GM12878 (cell line): ENCODE measurements at regions not wholly inside any gene's neighbourhood (a gene's known extent, or its start where the extent isn't known, plus 50 kb on each side); places are given as distances from the start of the nearest gene placed in this dataset.

Source experiments
- ATAC-seq: fragments of 200-7000 bp; cut with Tn5 transposase; 3 replicates; pipeline ENCODE4 v1.9.1; 2020; ENCODE audit warnings: mild to moderate bottlenecking, moderate library complexity
- BruUV-seq: library from RNA; stranded (reverse); fragments of 400-500 nt; replicated peaks from 2 replicates; lab custom pipeline; 2021; lab: Mats Ljungman, UMichigan
- CTCF ChIA-PET: fragments of 300-600 bp; sonication (Branson Sonifier 250); formaldehyde crosslinking; extraction: SDS; loops from one replicate; lab custom pipeline; 2021; ENCODE audit warnings: inconsistent platforms; lab: Yijun Ruan, JAX
- POLR2A ChIA-PET: fragments of 350-600 bp; formaldehyde crosslinking; extraction: SDS; loops from one replicate; lab custom pipeline; 2021; ENCODE audit warnings: inconsistent platforms; lab: Charles Lee
- RAD21 ChIA-PET: fragments of 300-600 bp; sonication (Branson Sonifier 250); formaldehyde crosslinking; loops from one replicate; lab custom pipeline; 2023; ENCODE audit warnings: antibody characterized with exemption; ENCODE audit not compliant: unreplicated experiment; lab: Charles Lee
- SMC1A ChIA-PET: fragments of 300-600 bp; sonication (Branson Sonifier 250); formaldehyde crosslinking; loops from one replicate; lab custom pipeline; 2023; ENCODE audit not compliant: unreplicated experiment, uncharacterized antibody; lab: Charles Lee
- DNase-seq: peaks from one replicate; pipeline ENCODE4 v3.0.0-alpha.2; 2011; ENCODE audit warnings: low read depth, low spot score
- FAIRE-seq: peaks from 3 replicates; lab custom pipeline; 2011; peaks lifted over from hg19 to GRCh38; lab: Jason Lieb, UNC
- H2AFZ ChIP-seq: 2 replicates; pipeline ENCODE4 v1.6.0; 2011; ENCODE audit warnings: low read depth, low read length, control low read depth; ENCODE audit not compliant: control insufficient read depth
- H3K27ac ChIP-seq: 2 replicates; pipeline ENCODE4 v1.5.1; 2011; ENCODE audit warnings: control low read depth; ENCODE audit not compliant: control insufficient read depth, insufficient read depth
- H3K27me3 ChIP-seq, 2 experiments: replicated peaks in 1 of 2; 2 replicates each; pipeline versions ENCODE4 v1.6.0 to v1.6.1; 2011; ENCODE audit warnings: low read length in 1 of 2; ENCODE audit not compliant: control insufficient read depth in 2 of 2, insufficient read depth in 2 of 2
- H3K36me3 ChIP-seq, 2 experiments: 2 replicates each; pipeline ENCODE4 v1.5.1; 2011; ENCODE audit warnings: low read length in 1 of 2; ENCODE audit not compliant: control insufficient read depth in 2 of 2, insufficient read depth in 2 of 2
- H3K4me1 ChIP-seq: 2 replicates; pipeline ENCODE4 v1.6.1; 2011; ENCODE audit warnings: mild to moderate bottlenecking, low read length, moderate library complexity, mixed read lengths; ENCODE audit not compliant: control insufficient read depth, insufficient read depth
- H3K4me2 ChIP-seq: 2 replicates; pipeline ENCODE4 v1.6.0; 2011; ENCODE audit warnings: control low read depth; ENCODE audit not compliant: control insufficient read depth, insufficient read depth
- H3K4me3 ChIP-seq: fragments of 200-600 bp; sonication (generic); 2 replicates; pipeline ENCODE4 v1.5.1; 2016
- H3K79me2 ChIP-seq: 2 replicates; pipeline ENCODE4 v1.6.0; 2011; ENCODE audit warnings: low read length; ENCODE audit not compliant: control insufficient read depth, insufficient read depth
- H3K9ac ChIP-seq: 2 replicates; pipeline ENCODE4 v1.8.0; 2011; ENCODE audit warnings: low read length, control low read depth, mixed read lengths; ENCODE audit not compliant: control insufficient read depth, insufficient read depth
- H3K9me3 ChIP-seq: replicated peaks from 3 replicates; pipeline ENCODE4 v1.5.1; 2011; ENCODE audit warnings: mild to moderate bottlenecking, low read length; ENCODE audit not compliant: control insufficient read depth, insufficient read depth
- H4K20me1 ChIP-seq: 2 replicates; pipeline ENCODE4 v1.6.0; 2011; ENCODE audit not compliant: control insufficient read depth, insufficient read depth
- ESRRA ChIP-seq: IDR thresholded peaks from 2 replicates; pipeline ENCODE4 v1.6.1; 2012; ENCODE audit warnings: mild to moderate bottlenecking, low read length, improper control_type of control experiment
- HCFC1 ChIP-seq: fragments of 150-350 bp; IDR thresholded peaks from 2 replicates; pipeline ENCODE4 v1.6.1; 2014; ENCODE audit warnings: low read length
- PAX8 ChIP-seq: fragments of 450-650 bp; IDR thresholded peaks from 2 replicates; pipeline ENCODE4 v1.6.1; 2017; ENCODE audit warnings: mild to moderate bottlenecking, moderate library complexity
- POLR2AphosphoS5 ChIP-seq: IDR thresholded peaks from 2 replicates; pipeline ENCODE4 v1.6.1; 2011; ENCODE audit warnings: mild to moderate bottlenecking, low read length, inconsistent platforms
- RAD51 ChIP-seq: fragments of 450-650 bp; IDR thresholded peaks from 2 replicates; pipeline ENCODE4 v1.6.1; 2016; ENCODE audit warnings: moderate library complexity, mild to moderate bottlenecking, inconsistent platforms
- RUNX3 ChIP-seq: IDR thresholded peaks from 2 replicates; pipeline ENCODE4 v1.6.1; 2012; ENCODE audit warnings: low read length, inconsistent platforms
- ZBTB33 ChIP-seq: fragments of 450-650 bp; IDR thresholded peaks from 2 replicates; pipeline ENCODE4 v1.6.1; 2017; ENCODE audit warnings: mild to moderate bottlenecking
- WGBS: methylation state at CpG from one replicate; pipeline ENCODE4 v1.1.6; 2016; ENCODE audit warnings: low lambda C conversion rate; ENCODE audit not compliant: insufficient replicate concordance, insufficient coverage; ENCODE audit errors: missing lambda C conversion rate; 5-methylcytosine and 5-hydroxymethylcytosine counted together
- in situ Hi-C: fragments of 300-500 bp; cut with MboI; formaldehyde crosslinking; loops from 9 replicates; pipeline ENCODE4 v1.14.3; 2018; ENCODE audit warnings: mixed read lengths
- intact Hi-C: fragments of 100-400 bp; cut with micrococcal nuclease; formaldehyde crosslinking; loops from one replicate; pipeline ENCODE4 v1.14.2; 2022; ENCODE audit not compliant: unreplicated experiment
- TF ChIP-seq, protein P1 (sequence below): fragments of 450-650 bp; IDR thresholded peaks from 2 replicates; pipeline ENCODE4 v1.6.1; 2018; ENCODE audit warnings: mild to moderate bottlenecking, low read depth, moderate library complexity; ENCODE audit not compliant: partially characterized antibody

DNA sequence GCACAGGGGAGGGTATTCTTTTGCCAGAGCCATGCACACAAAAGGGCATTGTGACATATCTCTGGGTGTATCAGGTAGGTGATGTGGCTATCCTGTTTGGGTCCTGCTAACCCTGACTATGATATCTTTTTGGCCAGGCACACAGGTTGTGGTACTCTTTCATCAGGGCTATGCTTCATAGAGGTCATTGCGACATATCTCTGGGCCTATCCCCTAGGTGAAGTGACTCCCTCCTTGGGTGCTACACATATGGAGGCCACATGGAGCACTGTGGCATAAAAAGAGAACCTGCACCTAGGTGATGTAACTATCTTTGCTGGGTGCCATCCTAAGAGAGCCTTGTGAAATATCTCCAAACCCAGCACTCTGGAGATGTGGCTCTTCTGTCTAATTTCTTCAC lies 1139.8 kb upstream of the AMELY start (continued):
- TF ChIP-seq, protein P1, sequence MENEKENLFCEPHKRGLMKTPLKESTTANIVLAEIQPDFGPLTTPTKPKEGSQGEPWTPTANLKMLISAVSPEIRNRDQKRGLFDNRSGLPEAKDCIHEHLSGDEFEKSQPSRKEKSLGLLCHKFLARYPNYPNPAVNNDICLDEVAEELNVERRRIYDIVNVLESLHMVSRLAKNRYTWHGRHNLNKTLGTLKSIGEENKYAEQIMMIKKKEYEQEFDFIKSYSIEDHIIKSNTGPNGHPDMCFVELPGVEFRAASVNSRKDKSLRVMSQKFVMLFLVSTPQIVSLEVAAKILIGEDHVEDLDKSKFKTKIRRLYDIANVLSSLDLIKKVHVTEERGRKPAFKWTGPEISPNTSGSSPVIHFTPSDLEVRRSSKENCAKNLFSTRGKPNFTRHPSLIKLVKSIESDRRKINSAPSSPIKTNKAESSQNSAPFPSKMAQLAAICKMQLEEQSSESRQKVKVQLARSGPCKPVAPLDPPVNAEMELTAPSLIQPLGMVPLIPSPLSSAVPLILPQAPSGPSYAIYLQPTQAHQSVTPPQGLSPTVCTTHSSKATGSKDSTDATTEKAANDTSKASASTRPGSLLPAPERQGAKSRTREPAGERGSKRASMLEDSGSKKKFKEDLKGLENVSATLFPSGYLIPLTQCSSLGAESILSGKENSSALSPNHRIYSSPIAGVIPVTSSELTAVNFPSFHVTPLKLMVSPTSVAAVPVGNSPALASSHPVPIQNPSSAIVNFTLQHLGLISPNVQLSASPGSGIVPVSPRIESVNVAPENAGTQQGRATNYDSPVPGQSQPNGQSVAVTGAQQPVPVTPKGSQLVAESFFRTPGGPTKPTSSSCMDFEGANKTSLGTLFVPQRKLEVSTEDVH: no peak
- TF ChIP-seq PAX8: no peak
- no peak for TF ChIP-seq HCFC1

GRCh38 chrY:8041238-8041637 lies 1129.7 kb upstream of the AMELY start:
- TF ChIP-seq ZBTB33 (no peak), POLR2AphosphoS5 (no peak), RUNX3 (no peak), RAD51 (no peak), ESRRA (no peak)
- FAIRE-seq (no peak), ATAC-seq (no peak), DNase-seq (no peak)
- no peak overlapping the region for H3K27ac ChIP-seq
- no peak overlapping the region for H3K9ac ChIP-seq
- no TSS peak for BruUV-seq
- no peaks in the 10 kb centered on the region for H3K27me3 ChIP-seq
- RAD21 ChIA-PET: no interaction called here
- no peak overlapping the region for H3K4me2 ChIP-seq
- SMC1A ChIA-PET: no interaction called here
- CTCF ChIA-PET: no interaction called here
- no peaks in the 10 kb centered on the region for H3K79me2 ChIP-seq
- H3K4me1 ChIP-seq: no peaks in the 10 kb centered on the region
- no peaks in the 10 kb centered on the region for H3K36me3 ChIP-seq
- H3K4me3 ChIP-seq: no peak overlapping the region
- POLR2A ChIA-PET: no interaction called here
- H3K9me3 ChIP-seq: no peaks in the 10 kb centered on the region
- H4K20me1 ChIP-seq: no peaks in the 10 kb centered on the region
- no peak overlapping the region for H2AFZ ChIP-seq
- no CpG with 5 or more reads among the region's 1 CpG for WGBS
- in situ Hi-C loops: no loop called here
- intact Hi-C loops: no loop called here
